Spinal cord (tissue), 9 donors: ENCODE measurements at regions not wholly inside any gene's neighbourhood (a gene's known extent, or its start where the extent isn't known, plus 50 kb on each side); places are given as distances from the start of the nearest gene placed in this dataset.

ENCODE experiments used
- DNase-seq, 6 donors: peaks; one replicate each; pipeline versions ENCODE4 v3.0.0 to v3.0.0-alpha.2; 2013 to 2015; ENCODE audit warnings: low spot score in 6 of 6, low read depth in 4 of 6
- H3K27ac ChIP-seq: one replicate; pipeline ENCODE4 v1.5.1; 2013; ENCODE audit warnings: low read depth, low read length, control low read depth
- H3K27me3 ChIP-seq: one replicate; pipeline ENCODE4 v1.6.1; 2013; ENCODE audit warnings: low read length; ENCODE audit not compliant: control insufficient read depth, insufficient read depth
- H3K36me3 ChIP-seq: one replicate; pipeline ENCODE4 v1.6.1; 2013; ENCODE audit warnings: low read length; ENCODE audit not compliant: control insufficient read depth, insufficient read depth
- H3K4me1 ChIP-seq: one replicate; pipeline ENCODE4 v1.6.1; 2013; ENCODE audit warnings: low read length; ENCODE audit not compliant: control insufficient read depth, insufficient read depth
- H3K4me3 ChIP-seq: one replicate; pipeline ENCODE4 v1.5.1; 2013; ENCODE audit warnings: low read depth, low read length, control low read depth
- H3K9me3 ChIP-seq: one replicate; pipeline ENCODE4 v1.6.1; 2013; ENCODE audit warnings: low read length; ENCODE audit not compliant: control insufficient read depth, insufficient read depth
- WGBS: methylation state at CpG from one replicate; pipeline ENCODE4 v1.1.5; 2013; ENCODE audit warnings: missing lambda C conversion rate; ENCODE audit not compliant: insufficient coverage; 5-methylcytosine and 5-hydroxymethylcytosine counted together
- donor health status: healthy.

- no peaks in the 10 kb centered on the region for H3K27me3 ChIP-seq
- WGBS, result 100% methylated on average over 3 of the region's 5 CpGs
Observed at GRCh38 chr1:38173848-38174247, 127.3 kb upstream of the POU3F1 start.

DNA sequence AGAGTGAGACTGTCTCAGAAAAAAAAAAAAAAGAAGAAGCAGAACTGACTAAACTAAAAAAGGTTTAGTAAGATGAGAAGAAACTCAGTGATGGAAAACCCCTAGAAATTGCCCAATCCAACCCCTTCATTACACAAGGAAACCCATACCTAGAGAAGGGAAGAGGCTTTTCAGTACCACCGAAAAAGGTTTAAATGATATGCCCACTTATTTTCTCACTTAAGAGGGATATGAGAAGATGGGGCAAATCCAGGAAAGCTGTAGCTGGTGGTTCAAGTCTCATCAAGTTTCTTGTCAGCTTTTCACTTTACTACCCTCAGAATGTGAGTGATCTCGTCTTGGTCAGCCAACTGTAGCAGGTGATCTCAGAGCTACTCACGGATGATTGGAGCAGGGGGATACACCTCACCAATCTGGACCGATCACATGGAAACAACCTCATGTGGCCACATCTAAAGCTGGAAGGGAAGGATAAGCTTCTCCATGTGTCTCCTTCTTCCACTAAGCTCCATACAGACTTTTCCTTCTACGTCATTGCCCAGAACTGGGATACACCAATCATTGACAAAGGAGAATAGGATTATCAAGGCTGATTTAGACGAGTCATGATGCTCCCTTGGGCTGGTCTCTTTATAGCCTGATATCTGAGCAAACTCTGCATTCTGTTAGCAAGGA, 126.7 kb upstream of the POU3F1 start:
- Histone ChIP-seq H3K27me3 (no peaks in the 10 kb centered on the region), H3K36me3 (no peaks in the 10 kb centered on the region)
- WGBS, result 77% methylated on average over 3 of the region's 6 CpGs

More at GRCh38 chr1:38173848-38174247, 127.3 kb upstream of the POU3F1 start:
- Histone ChIP-seq H3K9me3 (no peaks in the 10 kb centered on the region), H3K4me3 (no peak overlapping the region), H3K36me3 (no peaks in the 10 kb centered on the region), H3K27ac (no peak overlapping the region), H3K4me1 (peaks cover 5% of the 10 kb centered on the region)
- no peak for DNase-seq

DNA sequence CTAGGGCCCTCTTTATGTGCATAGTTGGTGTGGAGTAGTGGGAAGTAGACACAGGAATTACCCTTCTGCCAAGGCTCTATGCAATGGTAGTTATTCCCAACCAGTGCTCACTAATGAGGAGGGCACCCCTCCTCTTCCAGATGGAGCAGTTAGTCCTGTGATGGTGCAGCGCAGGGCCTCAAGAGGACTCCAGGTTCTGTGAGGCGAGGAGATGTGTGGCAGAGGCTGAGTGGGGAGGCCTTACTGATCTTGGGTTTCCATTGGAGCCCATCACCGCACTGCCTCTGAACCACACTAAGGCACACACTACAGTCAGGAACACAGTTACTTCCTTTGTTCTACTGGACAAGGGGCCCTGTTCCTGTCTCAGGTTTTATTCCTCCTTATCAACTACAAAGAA, 122.5 kb upstream of the POU3F1 start:
- DNase-seq, result no peak
- Histone ChIP-seq H3K4me3 (no peak overlapping the region), H3K36me3 (no peaks in the 10 kb centered on the region), H3K4me1 (no peaks in the 10 kb centered on the region), H3K27me3 (no peaks in the 10 kb centered on the region), H3K27ac (no peak overlapping the region), H3K9me3 (no peaks in the 10 kb centered on the region)
- WGBS, result no CpG with 5 or more reads among the region's 3 CpGs

More for the DNA sequence above, 126.7 kb upstream of the POU3F1 start:
- Histone ChIP-seq H3K4me1 (peaks cover 5% of the 10 kb centered on the region), H3K9me3 (no peaks in the 10 kb centered on the region), H3K27ac (no peak overlapping the region), H3K4me3 (no peak overlapping the region)
- no peak for DNase-seq

DNA sequence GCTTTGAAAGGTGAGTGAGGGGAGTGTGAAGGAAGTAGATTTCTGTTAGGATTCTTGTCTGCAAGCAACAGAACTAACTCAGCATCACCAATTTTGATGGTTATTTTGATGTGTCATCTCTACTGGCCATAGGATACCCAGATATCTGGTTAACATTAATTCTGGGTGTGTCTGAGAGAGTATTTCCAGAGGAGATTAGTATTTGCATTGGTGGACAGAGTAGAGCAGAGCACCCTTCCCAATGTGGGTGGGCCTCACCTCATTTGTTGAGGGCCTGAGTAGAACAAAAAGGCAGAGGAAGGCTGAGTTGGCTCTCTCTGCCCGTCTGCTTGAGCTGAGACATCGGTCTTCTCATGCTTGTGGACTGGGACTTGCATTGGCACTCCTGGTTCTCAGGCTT, 121.8 kb upstream of the POU3F1 start:
- WGBS, result 94% methylated on average over 2 of the region's 2 CpGs
- Histone ChIP-seq H3K36me3 (no peaks in the 10 kb centered on the region), H3K4me1 (no peaks in the 10 kb centered on the region), H3K27me3 (no peaks in the 10 kb centered on the region), H3K27ac (no peak overlapping the region), H3K4me3 (no peak overlapping the region), H3K9me3 (no peaks in the 10 kb centered on the region)
- DNase-seq, result no peak

DNA sequence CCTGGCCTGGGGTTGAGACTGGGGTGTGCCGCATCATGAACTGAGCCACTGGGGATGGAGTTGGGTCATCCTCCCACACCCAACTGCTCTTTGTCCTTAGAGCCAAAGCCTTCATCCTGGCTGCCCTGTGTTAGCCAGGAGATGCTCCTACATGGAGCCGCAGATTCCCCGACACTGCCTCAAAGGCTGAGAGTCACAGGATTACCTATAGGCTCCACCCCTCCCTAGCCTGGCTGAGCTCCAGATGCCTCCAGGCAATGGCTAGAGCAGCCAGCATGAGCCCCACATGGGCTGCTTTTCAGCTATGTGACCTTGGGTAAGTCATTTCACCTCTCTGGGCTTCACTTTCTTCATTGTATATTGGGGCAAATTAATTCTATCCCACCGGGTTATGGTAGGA, 119.9 kb upstream of the POU3F1 start:
- no peak for DNase-seq
- 94% methylated on average over 3 of the region's 4 CpGs for WGBS
- no peaks in the 10 kb centered on the region for H3K27me3 ChIP-seq
- no peaks in the 10 kb centered on the region for H3K9me3 ChIP-seq
- no peaks in the 10 kb centered on the region for H3K36me3 ChIP-seq
- H3K4me3 ChIP-seq, result no peak overlapping the region
- no peak overlapping the region for H3K27ac ChIP-seq
- H3K4me1 ChIP-seq, result no peaks in the 10 kb centered on the region

DNA sequence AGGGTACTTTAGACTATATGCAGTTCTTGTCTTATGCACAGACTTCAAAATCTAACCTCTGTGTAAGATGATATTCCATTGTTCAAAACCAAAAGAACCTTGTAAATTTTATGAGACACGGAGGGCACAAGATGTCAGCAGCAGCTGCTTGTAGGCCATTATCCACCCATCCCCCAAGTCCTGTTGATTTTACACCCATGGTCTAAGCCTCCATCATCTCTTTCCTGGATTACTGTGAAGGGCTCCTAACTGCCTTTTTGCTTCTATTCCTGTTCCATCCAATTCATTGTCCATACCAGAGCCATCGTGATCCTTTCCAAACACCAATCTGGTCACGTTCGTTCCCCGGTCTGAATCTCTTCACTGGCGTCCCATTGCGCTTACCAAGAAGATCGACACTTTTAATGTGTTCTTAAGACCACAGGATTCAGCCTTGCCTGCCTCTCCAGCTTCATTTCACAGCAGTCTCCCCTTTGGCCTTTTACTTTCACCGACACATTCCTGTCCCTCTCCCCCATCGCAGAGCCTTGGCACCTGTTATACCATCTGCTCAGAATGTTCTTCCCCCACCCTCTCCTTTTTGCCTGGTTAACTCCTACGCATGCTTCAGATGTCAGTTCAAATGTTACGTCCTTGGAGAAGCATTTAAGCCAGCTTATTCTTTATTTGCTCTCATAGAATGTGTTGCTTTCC, 107.3 kb upstream of the POU3F1 start:
- 53% methylated on average over 11 of the region's 12 CpGs for WGBS
- no peaks in the 10 kb centered on the region for H3K36me3 ChIP-seq
- H3K27me3 ChIP-seq, result no peaks in the 10 kb centered on the region
- DNase-seq, result no peak
- H3K9me3 ChIP-seq, result no peaks in the 10 kb centered on the region
- no peak overlapping the region for H3K27ac ChIP-seq
- H3K4me3 ChIP-seq, result no peak overlapping the region
- H3K4me1 ChIP-seq, result no peaks in the 10 kb centered on the region

- no CpG with 5 or more reads among the region's 6 CpGs for WGBS
- no peak overlapping the region for H3K27ac ChIP-seq
- H3K4me3 ChIP-seq, result no peak overlapping the region
- no peaks in the 10 kb centered on the region for H3K27me3 ChIP-seq
- no peaks in the 10 kb centered on the region for H3K36me3 ChIP-seq
- peak in 1 of 6 donors; percentile 62 for DNase-seq
- no peaks in the 10 kb centered on the region for H3K9me3 ChIP-seq
- no peaks in the 10 kb centered on the region for H3K4me1 ChIP-seq
Observed at GRCh38 chr1:38153066-38153777, 106.6 kb upstream of the POU3F1 start.

DNA sequence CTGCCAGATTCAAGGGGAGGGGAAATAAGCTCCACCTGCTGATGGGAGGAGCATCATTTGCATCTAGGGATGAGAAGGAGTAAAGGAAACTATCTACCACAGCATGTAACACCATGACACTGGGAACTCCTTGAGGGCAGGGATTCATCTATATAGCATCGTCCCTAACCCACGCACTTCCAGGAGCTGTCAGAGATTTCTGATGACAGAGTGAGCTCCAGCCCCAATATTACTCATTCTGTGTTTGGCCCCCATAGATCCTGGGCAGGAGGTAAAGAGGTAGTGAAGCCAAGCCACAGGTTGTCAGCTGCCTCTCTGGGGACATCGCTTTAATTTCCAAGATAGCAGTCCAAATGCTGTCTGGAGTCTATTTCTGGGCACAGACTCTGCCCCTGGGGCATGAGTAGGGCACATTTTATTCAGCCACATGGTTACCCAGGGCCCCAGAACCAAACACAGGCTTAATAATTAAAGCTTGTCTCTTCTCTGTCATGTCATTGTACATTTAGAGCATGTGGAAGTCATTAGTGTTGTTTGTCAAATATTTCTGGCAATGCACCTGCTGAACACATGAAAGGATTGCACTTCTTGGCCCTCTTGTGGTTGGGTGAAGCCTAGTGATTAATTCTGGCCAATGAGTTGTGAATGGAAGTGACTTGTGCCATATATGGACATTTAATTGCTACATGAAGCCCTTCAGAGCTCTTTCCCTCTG, 105.9 kb upstream of the POU3F1 start:
- Histone ChIP-seq H3K4me3 (no peak overlapping the region), H3K4me1 (no peaks in the 10 kb centered on the region), H3K9me3 (no peaks in the 10 kb centered on the region), H3K27me3 (no peaks in the 10 kb centered on the region), H3K27ac (no peak overlapping the region), H3K36me3 (no peaks in the 10 kb centered on the region)
- peak in 2 of 6 donors; percentile 21 to 52 for DNase-seq
- 100% methylated on average over 3 of the region's 3 CpGs for WGBS

DNA sequence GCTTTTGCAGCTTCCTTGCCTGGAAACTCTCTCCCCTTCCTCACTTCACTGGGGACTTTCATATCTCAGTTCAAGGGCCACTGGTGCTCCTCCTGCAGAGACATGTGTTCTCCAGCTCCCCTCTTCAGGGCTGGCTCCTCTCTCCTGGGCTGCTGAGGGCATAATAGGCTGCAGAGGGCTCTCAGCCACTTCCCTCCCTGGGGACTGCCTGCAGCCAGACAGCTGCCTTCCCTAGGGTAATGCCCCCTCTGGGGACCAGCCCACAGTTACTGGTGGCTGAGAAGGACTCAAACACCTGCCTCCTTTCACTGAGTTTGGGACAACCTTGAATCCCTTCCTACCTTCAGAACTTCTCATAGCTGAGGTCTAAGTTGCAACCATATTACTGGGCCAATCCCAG, 104.8 kb upstream of the POU3F1 start:
- no peak overlapping the region for H3K4me3 ChIP-seq
- H3K36me3 ChIP-seq, result no peaks in the 10 kb centered on the region
- H3K4me1 ChIP-seq, result no peaks in the 10 kb centered on the region
- no peak for DNase-seq
- H3K9me3 ChIP-seq, result no peaks in the 10 kb centered on the region
- H3K27ac ChIP-seq, result no peak overlapping the region
- H3K27me3 ChIP-seq, result no peaks in the 10 kb centered on the region
